ENCODE measurements at regions not wholly inside any gene's neighbourhood (a gene's known extent, or its start where the extent isn't known, plus 50 kb on each side); places are given as distances from the start of the nearest gene placed in this dataset.
"Not testable (repeated sequence)": the region's sequence is repeated elsewhere in the genome, so short reads cannot be mapped to it uniquely, and the experiment has no call there.

DNA sequence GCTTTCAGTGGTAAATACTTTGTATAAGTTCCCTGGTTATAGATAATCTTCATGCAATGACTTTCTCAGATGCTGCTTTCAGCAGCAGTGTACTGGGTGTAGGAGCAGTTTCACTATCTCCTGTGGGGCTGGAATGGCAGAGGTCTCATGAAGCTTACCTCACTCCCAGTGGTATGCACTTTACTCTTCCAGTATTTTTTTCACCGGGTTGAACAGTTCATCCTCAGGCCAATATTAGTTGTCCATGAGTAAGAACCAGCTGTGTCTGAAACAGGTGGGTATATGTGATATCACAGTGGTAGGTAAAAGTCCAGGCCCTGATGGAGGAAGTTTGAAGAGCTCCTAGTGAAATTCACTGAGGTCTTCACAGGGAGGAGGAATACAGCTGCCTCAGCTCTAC lies 351.5 kb upstream of the EMCN start:
- no peaks in the 10 kb centered on the region for H3K9me3 ChIP-seq
- no peaks in the 10 kb centered on the region for H3K4me1 ChIP-seq
- intact Hi-C loops (cut with DNase I; ENCODE audit: low total_unique reads), result no loop called here
- H3K27ac ChIP-seq, result no peak overlapping the region
- H3K27me3 ChIP-seq, result no peaks in the 10 kb centered on the region
- no peaks in the 10 kb centered on the region for H3K36me3 ChIP-seq (ENCODE audit: low read depth, missing control alignments)
- H3K4me3 ChIP-seq, result no peak overlapping the region
- no peak for DNase-seq
- 93 to 94% methylated on average over 1 of the region's 1 CpG for WGBS, 2 donors
- TF ChIP-seq, protein P1, sequence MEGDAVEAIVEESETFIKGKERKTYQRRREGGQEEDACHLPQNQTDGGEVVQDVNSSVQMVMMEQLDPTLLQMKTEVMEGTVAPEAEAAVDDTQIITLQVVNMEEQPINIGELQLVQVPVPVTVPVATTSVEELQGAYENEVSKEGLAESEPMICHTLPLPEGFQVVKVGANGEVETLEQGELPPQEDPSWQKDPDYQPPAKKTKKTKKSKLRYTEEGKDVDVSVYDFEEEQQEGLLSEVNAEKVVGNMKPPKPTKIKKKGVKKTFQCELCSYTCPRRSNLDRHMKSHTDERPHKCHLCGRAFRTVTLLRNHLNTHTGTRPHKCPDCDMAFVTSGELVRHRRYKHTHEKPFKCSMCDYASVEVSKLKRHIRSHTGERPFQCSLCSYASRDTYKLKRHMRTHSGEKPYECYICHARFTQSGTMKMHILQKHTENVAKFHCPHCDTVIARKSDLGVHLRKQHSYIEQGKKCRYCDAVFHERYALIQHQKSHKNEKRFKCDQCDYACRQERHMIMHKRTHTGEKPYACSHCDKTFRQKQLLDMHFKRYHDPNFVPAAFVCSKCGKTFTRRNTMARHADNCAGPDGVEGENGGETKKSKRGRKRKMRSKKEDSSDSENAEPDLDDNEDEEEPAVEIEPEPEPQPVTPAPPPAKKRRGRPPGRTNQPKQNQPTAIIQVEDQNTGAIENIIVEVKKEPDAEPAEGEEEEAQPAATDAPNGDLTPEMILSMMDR (IDR thresholded peaks at IDR 0.05), result no peak
- no peak for TF ChIP-seq POLR2A (IDR thresholded peaks at IDR 0.05)

DNA sequence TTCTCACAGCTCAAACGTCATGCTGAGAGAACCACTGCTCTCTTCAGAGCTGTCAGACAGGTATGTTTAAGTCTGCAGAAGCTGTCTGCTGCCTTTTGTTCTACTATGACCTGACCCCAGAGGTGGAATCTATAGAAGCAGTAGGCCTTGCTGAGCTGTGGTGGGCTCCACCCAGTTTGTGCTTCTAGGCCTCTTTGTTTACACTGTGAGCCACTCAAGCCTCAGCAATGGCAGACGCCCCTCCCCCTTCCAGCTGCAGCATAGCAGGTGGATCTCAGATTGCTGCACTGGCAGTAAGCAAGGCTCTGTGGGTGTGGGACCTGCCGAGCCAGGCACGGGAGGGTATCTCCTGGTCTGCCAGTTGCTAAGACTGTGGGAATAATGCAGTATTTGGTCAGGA lies 350.5 kb upstream of the EMCN start:
- H3K9me3 ChIP-seq; intact Hi-C loops (cut with DNase I; ENCODE audit: low total_unique reads); H3K36me3 ChIP-seq (ENCODE audit: low read depth, missing control alignments); H3K4me3 ChIP-seq; H3K27ac ChIP-seq; DNase-seq; H3K4me1 ChIP-seq; H3K27me3 ChIP-seq: not testable (repeated sequence)
- 54 to 69% methylated on average over 2 to 4 of the region's 4 CpGs for WGBS, 2 donors

DNA sequence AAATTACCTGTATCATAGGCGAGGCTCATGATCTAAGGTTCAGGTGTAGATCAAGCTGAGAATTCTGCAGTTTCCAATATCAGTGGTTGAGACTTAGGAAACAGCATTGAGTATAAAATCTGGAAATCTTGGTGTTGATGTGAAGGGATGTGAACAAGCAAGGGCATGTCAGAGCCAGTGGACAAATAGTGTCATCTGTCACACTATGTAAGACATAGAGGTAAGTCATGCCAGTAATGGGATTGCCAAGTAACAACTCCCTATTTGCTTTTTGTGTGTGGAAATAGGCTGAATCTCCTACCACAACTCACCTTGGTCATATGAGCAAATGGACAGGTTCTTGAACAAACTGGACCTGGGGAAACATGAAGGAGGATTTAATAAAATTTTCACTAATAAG lies 334.5 kb upstream of the EMCN start:
- Histone ChIP-seq H3K36me3 (ENCODE audit: low read depth, missing control alignments) (no peaks in the 10 kb centered on the region), H3K4me1 (peaks cover 4% of the 10 kb centered on the region), H3K4me3 (no peak overlapping the region), H3K27ac (no peak overlapping the region), H3K9me3 (no peaks in the 10 kb centered on the region), H3K27me3 (no peaks in the 10 kb centered on the region)
- intact Hi-C loops (cut with DNase I; ENCODE audit: low total_unique reads), result no loop called here
- WGBS, 2 donors, result 94 to 100% methylated on average over 1 of the region's 1 CpG
- no peak for TF ChIP-seq POLR2A (IDR thresholded peaks at IDR 0.05)
- TF ChIP-seq, protein P1 (IDR thresholded peaks at IDR 0.05), result no peak
- no peak for DNase-seq

DNA sequence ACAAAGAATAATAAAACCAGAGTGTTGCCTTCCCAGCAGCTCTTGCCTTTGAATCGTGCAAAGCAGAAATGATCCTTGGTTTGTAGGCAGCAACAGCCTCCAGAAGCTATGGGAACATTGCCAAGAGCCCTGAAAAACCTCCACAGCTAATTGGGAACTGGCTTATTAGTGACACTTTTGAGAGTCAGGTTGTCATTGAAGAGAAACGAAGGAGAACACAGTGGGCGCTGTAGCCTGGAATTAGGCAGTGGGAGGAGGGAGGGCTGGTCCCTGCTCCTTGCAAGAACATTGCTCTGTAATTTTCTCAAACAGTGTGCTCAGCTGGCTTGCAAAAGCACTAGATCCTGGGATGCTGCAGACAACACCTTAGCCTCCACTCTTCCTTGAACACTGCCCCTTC lies 331.5 kb upstream of the EMCN start:
- no peaks in the 10 kb centered on the region for H3K9me3 ChIP-seq
- WGBS, 2 donors, result 30 to 53% methylated on average over 3 of the region's 3 CpGs
- peak overlapping the region in 1 of 2 donors; percentile 5 for H3K4me3 ChIP-seq
- no peaks in the 10 kb centered on the region for H3K27me3 ChIP-seq
- H3K36me3 ChIP-seq (ENCODE audit: low read depth, missing control alignments), result no peaks in the 10 kb centered on the region
- TF ChIP-seq POLR2A (IDR thresholded peaks at IDR 0.05), result no peak
- TF ChIP-seq, protein P1 (IDR thresholded peaks at IDR 0.05), result no peak
- DNase-seq, result no peak
- intact Hi-C loops (cut with DNase I; ENCODE audit: low total_unique reads), result no loop called here
- H3K27ac ChIP-seq, result no peak overlapping the region
- H3K4me1 ChIP-seq, result peaks cover 4% of the 10 kb centered on the region

DNA sequence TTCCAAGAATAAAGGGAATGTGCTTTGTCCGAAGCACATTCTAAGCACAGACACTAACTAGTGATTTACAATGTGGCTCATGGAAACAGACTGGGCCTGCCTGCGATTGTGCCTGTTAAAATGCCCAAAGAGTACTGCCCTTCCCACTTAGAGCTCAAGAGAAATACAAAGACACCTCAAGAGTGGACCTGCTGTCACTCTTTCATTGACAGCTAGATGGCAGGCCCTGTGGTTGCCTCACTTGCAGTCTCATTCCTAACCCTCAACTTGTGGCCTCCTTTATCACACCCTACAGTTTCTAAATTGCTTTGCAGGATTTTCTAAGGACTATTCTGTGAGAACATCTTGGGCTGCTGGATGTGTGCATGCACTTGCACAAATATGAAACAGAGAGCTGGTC lies 331.0 kb upstream of the EMCN start:
- no peaks in the 10 kb centered on the region for H3K36me3 ChIP-seq (ENCODE audit: low read depth, missing control alignments)
- H3K9me3 ChIP-seq, result no peaks in the 10 kb centered on the region
- H3K4me3 ChIP-seq, result peak overlapping the region in 1 of 2 donors; percentile 5
- intact Hi-C loops (cut with DNase I; ENCODE audit: low total_unique reads), result no loop called here
- peaks cover 4% of the 10 kb centered on the region for H3K4me1 ChIP-seq
- 71 to 74% methylated on average over 2 of the region's 2 CpGs for WGBS, 2 donors
- DNase-seq, result peak; percentile 29
- no peak overlapping the region for H3K27ac ChIP-seq
- TF ChIP-seq, protein P1 (IDR thresholded peaks at IDR 0.05), result no peak
- no peak for TF ChIP-seq POLR2A (IDR thresholded peaks at IDR 0.05)
- H3K27me3 ChIP-seq, result no peaks in the 10 kb centered on the region
